HUDEP-2 (cell line): ENCODE measurements at regions not wholly inside any gene's neighbourhood (a gene's known extent, or its start where the extent isn't known, plus 50 kb on each side); places are given as distances from the start of the nearest gene placed in this dataset.

ENCODE experiments used
- DNase-seq, 76 experiments: peaks; one replicate each; lab custom pipeline; 2025; ENCODE audit not compliant: unreplicated experiment in 76 of 76; lab: John Stamatoyannopoulos, UW

GRCh38 chr20:11724097-11724496 is 193.6 kb upstream of the BTBD3 start:
- no peak for DNase-seq

GRCh38 chr20:11726026-11726425 is 191.7 kb upstream of the BTBD3 start:
- DNase-seq = no peak

GRCh38 chr20:11727708-11728107 is 190.0 kb upstream of the BTBD3 start:
- no peak for DNase-seq

GRCh38 chr20:11728937-11729336 is 188.8 kb upstream of the BTBD3 start:
- DNase-seq = no peak

GRCh38 chr20:11729806-11730205 is 187.9 kb upstream of the BTBD3 start:
- DNase-seq = no peak

- no peak for DNase-seq
Observed at GRCh38 chr20:11734431-11734830, 183.3 kb upstream of the BTBD3 start.

GRCh38 chr20:11738852-11739251 is 178.8 kb upstream of the BTBD3 start:
- DNase-seq = no peak

- no peak for DNase-seq
Observed at GRCh38 chr20:11740975-11741374, 176.7 kb upstream of the BTBD3 start.

GRCh38 chr20:11745145-11745544 is 172.5 kb upstream of the BTBD3 start:
- no peak for DNase-seq

GRCh38 chr20:11748436-11748835 is 169.3 kb upstream of the BTBD3 start:
- no peak for DNase-seq

GRCh38 chr20:11752336-11752735 is 165.4 kb upstream of the BTBD3 start:
- no peak for DNase-seq

GRCh38 chr20:11753155-11753554 is 164.5 kb upstream of the BTBD3 start:
- DNase-seq = no peak

GRCh38 chr20:11754451-11754850 is 163.2 kb upstream of the BTBD3 start:
- no peak for DNase-seq

GRCh38 chr20:11755071-11755841 is 162.4 kb upstream of the BTBD3 start:
- no peak for DNase-seq

GRCh38 chr20:11761497-11761896 is 156.2 kb upstream of the BTBD3 start:
- DNase-seq = no peak

- no peak for DNase-seq
Observed at GRCh38 chr20:11766961-11767360, 150.7 kb upstream of the BTBD3 start.

- no peak for DNase-seq
Observed at GRCh38 chr20:11769825-11770224, 147.9 kb upstream of the BTBD3 start.

- DNase-seq = no peak
Observed at GRCh38 chr20:11772226-11772730, 145.4 kb upstream of the BTBD3 start.

GRCh38 chr20:11776687-11777086 is 141.0 kb upstream of the BTBD3 start:
- no peak for DNase-seq

GRCh38 chr20:11777387-11778205 is 140.1 kb upstream of the BTBD3 start:
- DNase-seq = no peak

- DNase-seq = no peak
Observed at GRCh38 chr20:11778206-11778570, 139.5 kb upstream of the BTBD3 start.
